Psoas muscle (tissue), 7 donors: ENCODE measurements at regions not wholly inside any gene's neighbourhood (a gene's known extent, or its start where the extent isn't known, plus 50 kb on each side); places are given as distances from the start of the nearest gene placed in this dataset.

Experiments
- ATAC-seq, 4 donors: fragments of 200-7000 bp; cut with Tn5 transposase; one replicate each; pipeline ENCODE4 v1.9.1; 2020; ENCODE audit warnings: moderate library complexity in 3 of 4, mild to moderate bottlenecking in 2 of 4
- DNase-seq, 2 donors: peaks; one replicate each; pipeline ENCODE4 v3.0.0-alpha.2; 2020
- H3K27ac ChIP-seq: fragments of 200-600 bp; one replicate; pipeline ENCODE4 v1.8.0; 2022
- H3K27me3 ChIP-seq, 3 donors: fragments of 200-600 bp in 1 of 3; one replicate each; pipeline versions ENCODE4 v1.6.1 to v1.8.0; 2013 to 2022; ENCODE audit warnings: low read length in 2 of 3, mild to moderate bottlenecking in 2 of 3, moderate library complexity in 1 of 3; ENCODE audit not compliant: insufficient read depth in 3 of 3
- H3K36me3 ChIP-seq, 2 donors: fragments of 200-600 bp in 1 of 2; one replicate each; pipeline versions ENCODE4 v1.6.1 to v1.8.0; 2013 to 2022; ENCODE audit warnings: low read depth in 1 of 2, mild to moderate bottlenecking in 1 of 2, moderate library complexity in 1 of 2; ENCODE audit not compliant: insufficient read depth in 1 of 2
- H3K4me1 ChIP-seq: fragments of 200-600 bp; one replicate; pipeline ENCODE4 v1.8.0; 2022
- H3K4me3 ChIP-seq: fragments of 200-600 bp; one replicate; pipeline ENCODE4 v1.8.0; 2022; ENCODE audit warnings: mild to moderate bottlenecking
- H3K9me3 ChIP-seq: fragments of 200-600 bp; one replicate; pipeline ENCODE4 v1.8.0; 2022
- CTCF ChIP-seq: fragments of 200-600 bp; IDR thresholded peaks from one replicate; pipeline ENCODE4 v1.8.0; 2022; ENCODE audit warnings: antibody characterized with exemption
- WGBS, 3 donors: extraction: QIAGEN DNeasy Blood & Tissue Kit; methylation state at CpG; one replicate each; pipeline versions ENCODE4 v1.1.6 to v1.1.7; 2013; 5-methylcytosine and 5-hydroxymethylcytosine counted together
- intact Hi-C, 2 donors: fragments of 100-400 bp; cut with DNase I; formaldehyde crosslinking; loops; one replicate each; pipeline versions ENCODE4 v1.11.0 to v1.14.2; 2022
- donor health status: healthy with polysubstance abuse.
- donor health status: DM: no; HTN: no; CAD: no; lungs with moderate emphysema.
- donor health status: Bipolar disorder and iron deficiency.
- donor health status: healthy.
- donor health status: DM: yes; HTN: yes; CAD: no.
- donor health status: DM: no; HTN: no; CAD: no.
- donor health status: DM: yes; HTN: yes; CAD: no.

GRCh38 chrX:38965888-38966287 is 164.6 kb downstream of the MID1IP1 start:
- Histone ChIP-seq H3K27me3 (no peaks in the 10 kb centered on the region), H3K9me3 (peaks cover 10% of the 10 kb centered on the region), H3K4me1 (no peaks in the 10 kb centered on the region), H3K4me3 (no peak overlapping the region), H3K36me3 (no peaks in the 10 kb centered on the region), H3K27ac (no peak overlapping the region)
- DNase-seq = no peak
- ATAC-seq = no peak
- intact Hi-C loops = no loop called here
- no peak for TF ChIP-seq CTCF
- WGBS, 3 donors = 55 to 88% (median 65%) methylated on average over 6 of the region's 6 CpGs

GRCh38 chrX:38968344-38969216 is 167.3 kb downstream of the MID1IP1 start:
- no peak for TF ChIP-seq CTCF
- peaks cover 2% of the 10 kb centered on the region for H3K9me3 ChIP-seq
- ATAC-seq = no peak
- no peak overlapping the region for H3K4me3 ChIP-seq
- DNase-seq = no peak
- no peak overlapping the region for H3K27ac ChIP-seq
- no peaks in the 10 kb centered on the region for H3K4me1 ChIP-seq
- 23 to 52% (median 48%) methylated on average over 3 of the region's 3 CpGs for WGBS, 3 donors
- no peaks in the 10 kb centered on the region for H3K36me3 ChIP-seq
- no peaks in the 10 kb centered on the region for H3K27me3 ChIP-seq
- intact Hi-C loops = no loop called here

GRCh38 chrX:38970074-38970473 is 168.8 kb downstream of the MID1IP1 start:
- H3K9me3 ChIP-seq = no peaks in the 10 kb centered on the region
- no peak for DNase-seq
- H3K27ac ChIP-seq = no peak overlapping the region
- H3K36me3 ChIP-seq = no peaks in the 10 kb centered on the region
- ATAC-seq = no peak
- H3K27me3 ChIP-seq = no peaks in the 10 kb centered on the region
- intact Hi-C loops = no loop called here
- TF ChIP-seq CTCF = no peak
- no peaks in the 10 kb centered on the region for H3K4me1 ChIP-seq
- no peak overlapping the region for H3K4me3 ChIP-seq
- WGBS, 3 donors = 92 to 100% (median 92%) methylated on average over 1 of the region's 1 CpG

- H3K4me1 ChIP-seq = no peaks in the 10 kb centered on the region
- H3K4me3 ChIP-seq = no peak overlapping the region
- H3K27me3 ChIP-seq = no peaks in the 10 kb centered on the region
- H3K27ac ChIP-seq = no peak overlapping the region
- TF ChIP-seq CTCF = no peak
- no peaks in the 10 kb centered on the region for H3K9me3 ChIP-seq
- H3K36me3 ChIP-seq = no peaks in the 10 kb centered on the region
- ATAC-seq = no peak
- intact Hi-C loops = no loop called here
- WGBS, 3 donors = 60 to 91% (median 68%) methylated on average over 3 of the region's 3 CpGs
- DNase-seq = no peak
Observed at GRCh38 chrX:38970845-38971244, 169.6 kb downstream of the MID1IP1 start.

- WGBS, 3 donors = 58 to 65% (median 64%) methylated on average over 3 of the region's 3 CpGs
- Histone ChIP-seq H3K27me3 (no peaks in the 10 kb centered on the region), H3K4me3 (no peak overlapping the region), H3K36me3 (no peaks in the 10 kb centered on the region), H3K4me1 (no peaks in the 10 kb centered on the region), H3K27ac (no peak overlapping the region), H3K9me3 (no peaks in the 10 kb centered on the region)
- TF ChIP-seq CTCF = no peak
- DNase-seq = no peak
- intact Hi-C loops = no loop called here
- ATAC-seq = no peak
Observed at GRCh38 chrX:38973322-38973721, 172.1 kb downstream of the MID1IP1 start.
